HT-29 (cell line): ENCODE measurements at regions not wholly inside any gene's neighbourhood (a gene's known extent, or its start where the extent isn't known, plus 50 kb on each side); places are given as distances from the start of the nearest gene placed in this dataset.

Source experiments
- DNase-seq: peaks from one replicate; pipeline ENCODE4 v3.0.0-alpha.2; 2015; ENCODE audit warnings: low spot score

DNA sequence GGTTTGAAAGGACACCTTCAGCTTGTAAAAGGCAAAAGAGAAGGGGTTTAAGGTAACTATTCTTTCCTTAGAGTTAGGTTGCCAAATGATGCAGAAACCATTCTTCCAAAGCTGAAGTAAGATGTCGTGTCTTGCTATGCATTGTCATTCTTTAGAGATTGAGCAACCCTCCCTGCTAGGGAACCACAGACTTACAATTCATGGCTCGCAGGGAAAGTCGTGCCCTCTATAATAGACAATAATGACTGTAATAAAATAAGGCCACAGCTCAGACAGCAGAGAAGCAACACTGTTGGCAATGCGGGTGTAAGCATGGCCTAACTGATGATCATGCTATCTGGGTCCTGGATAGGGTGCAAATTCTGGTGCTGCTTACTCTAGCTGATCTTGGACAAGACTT is 129.6 kb upstream of the CDH13 start:
- DNase-seq, result no peak

DNA sequence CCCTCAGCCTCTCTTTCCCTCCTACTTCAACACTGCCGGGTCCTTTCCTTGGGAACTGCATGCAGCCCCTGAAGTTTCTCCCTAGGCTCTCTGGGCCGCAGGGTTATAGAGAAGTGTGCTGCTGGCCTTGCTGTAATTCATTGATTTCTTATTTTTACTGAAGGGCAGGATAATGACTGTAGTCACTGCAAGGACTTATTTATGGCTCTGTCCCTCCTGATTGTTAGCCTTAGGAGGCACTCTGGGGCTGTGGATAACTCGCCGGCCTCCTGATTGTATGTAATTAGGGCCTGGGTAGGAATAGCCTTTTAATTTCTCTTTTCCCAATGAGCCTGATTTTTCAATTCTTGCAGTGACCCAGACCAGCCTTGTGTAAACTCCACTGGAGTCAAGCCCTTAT is 138.3 kb upstream of the CDH13 start:
- DNase-seq, result no peak

DNA sequence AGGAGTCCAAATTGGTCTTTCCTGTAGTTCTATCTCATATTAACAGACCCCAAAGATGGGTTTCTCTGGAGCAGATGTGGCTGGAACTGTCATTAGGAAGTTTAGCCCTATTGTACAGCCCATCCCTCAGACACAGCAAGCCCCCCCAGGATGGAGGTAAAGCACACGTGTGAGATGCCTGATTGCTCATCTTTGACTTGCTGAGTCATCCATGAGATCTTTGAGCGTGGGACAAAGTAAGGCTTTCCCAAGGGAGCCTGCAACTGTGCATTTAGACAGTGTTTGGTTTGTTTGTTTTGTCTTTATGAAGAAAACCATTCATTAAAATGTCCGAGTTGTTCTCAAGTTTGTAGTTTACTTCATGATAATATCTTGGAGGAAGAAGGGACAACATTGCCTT is 145.3 kb upstream of the CDH13 start:
- DNase-seq, result no peak

DNA sequence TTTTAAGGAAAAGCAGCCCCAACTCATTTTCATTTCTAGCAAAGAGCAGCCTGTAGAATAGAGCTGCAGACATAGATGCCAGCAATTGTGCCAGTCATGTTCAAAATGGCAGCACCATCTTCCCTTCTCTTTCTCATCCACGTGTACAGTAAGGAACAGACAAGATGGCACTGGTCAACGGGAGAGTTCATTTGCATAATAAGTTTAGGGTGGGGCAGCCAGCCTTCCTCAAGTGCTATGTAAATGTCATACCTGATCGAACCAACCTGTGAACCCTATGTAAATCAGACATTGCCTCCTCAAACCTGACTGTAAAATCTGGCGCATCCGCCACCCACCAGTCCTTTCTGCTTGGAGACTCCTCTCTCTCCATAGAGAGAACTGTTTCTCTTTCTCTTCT is 150.0 kb upstream of the CDH13 start:
- DNase-seq, result no peak

DNA sequence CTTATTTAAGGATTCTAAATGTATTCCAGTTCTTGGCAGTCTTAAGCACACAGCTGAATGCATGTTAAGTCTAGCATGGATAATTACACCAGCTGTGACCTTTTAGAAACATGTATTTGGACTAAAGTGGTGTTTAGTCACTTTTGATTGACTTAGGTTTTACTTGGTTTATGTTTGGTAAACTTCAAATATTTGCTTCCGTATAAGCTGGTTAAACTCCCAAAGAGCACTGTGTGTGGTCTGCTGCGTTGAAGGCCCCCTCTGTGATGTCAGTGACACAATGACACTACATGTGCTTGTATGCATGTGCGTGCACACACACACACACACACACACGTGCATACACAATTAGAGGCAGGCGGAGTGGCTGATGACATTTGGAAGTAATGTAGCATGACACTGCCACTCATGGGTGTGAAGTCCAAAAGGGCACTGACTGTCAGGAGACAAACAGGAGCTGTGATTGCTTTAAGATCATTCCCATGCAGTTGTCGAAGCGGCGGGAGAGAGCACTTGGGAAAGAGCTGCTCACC is 156.1 kb upstream of the CDH13 start:
- DNase-seq, result no peak

DNA sequence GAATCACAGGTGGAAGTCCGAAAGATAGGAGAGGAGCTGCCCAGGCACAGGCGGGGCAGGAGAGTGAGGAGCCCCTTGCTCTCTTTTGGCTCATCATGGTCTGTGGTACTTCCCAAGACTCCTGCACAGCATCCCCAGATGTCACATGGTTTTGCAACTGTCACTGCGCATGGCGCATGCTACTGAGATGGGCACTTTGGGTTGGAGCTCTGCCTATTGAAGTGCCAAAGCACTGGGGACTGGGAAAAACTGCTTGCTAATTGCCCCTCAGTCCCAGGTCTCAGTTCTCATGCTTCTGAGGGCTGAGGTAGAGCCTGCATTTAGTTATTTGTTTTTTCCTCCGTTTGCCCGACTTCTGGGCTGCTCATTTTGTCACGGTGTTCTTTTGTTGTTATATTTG is 156.8 kb upstream of the CDH13 start:
- DNase-seq, result no peak

DNA sequence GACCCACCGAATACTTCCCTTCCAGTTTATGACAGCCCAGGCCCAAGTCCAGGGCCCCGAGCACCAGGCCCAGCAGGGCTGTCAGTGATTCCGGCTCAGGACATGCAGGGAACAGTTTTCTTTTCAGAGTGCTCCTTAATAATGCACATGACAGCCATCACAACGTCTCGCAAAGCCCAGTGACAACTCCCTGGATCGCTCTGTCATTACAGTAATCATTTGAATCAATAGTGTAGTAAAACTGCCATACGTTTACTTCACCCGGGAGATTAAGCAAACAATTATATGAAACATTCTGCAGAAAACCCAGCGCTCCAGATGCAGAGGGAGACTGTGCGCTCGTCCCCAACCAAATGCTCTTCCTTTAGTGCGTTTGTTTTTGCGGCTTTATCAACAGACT is 162.6 kb upstream of the CDH13 start:
- DNase-seq, result no peak

DNA sequence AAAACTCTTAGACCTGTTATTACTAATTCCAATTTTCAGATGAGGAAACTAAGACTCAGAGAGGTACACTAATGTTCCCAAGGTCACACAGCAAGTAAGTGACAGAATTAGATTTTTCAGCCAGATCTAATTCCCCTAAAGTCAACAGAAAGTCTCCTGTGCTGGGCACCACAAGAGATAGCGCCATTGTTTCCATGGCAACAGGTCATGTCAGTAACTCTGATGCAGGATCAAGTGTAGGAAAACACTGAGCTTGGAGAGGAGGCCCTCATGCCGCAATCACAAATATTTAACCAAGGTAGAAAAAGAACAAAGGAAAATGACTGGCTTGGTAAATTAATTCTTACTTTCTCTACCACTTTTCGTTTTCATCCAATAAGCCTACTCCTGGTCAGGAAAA is 166.0 kb upstream of the CDH13 start:
- DNase-seq, result no peak

DNA sequence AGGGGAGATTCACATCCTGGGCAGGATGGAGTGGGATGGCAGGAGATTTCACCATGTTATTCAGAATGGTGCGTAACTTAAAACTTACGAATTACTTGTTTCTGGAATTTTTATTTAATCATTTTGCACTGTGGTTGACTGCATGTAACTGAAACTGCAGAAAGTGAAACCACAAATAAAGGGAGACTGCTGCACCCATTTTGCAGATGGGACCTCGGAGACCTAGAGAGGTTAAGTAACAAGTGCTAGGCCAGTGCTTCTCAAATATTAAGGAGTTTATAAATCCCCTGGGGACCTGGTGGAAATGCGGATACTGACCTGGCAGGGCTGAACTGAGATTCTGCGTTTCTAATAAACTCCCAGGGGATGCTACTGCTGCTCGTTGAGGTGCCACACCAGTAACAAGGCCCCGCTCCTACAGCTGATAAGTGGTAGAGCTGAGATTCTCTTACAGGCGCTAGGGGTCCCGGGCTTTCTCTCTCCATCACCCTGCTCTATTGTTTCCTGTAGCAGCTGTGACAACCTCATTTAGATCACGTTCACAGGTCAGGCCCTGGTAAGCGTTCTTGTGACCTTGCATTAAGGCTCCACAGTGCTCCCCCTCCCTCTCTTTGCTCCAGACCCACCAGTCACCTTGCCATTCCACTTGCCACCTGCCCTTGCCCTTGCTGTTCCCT is 167.1 kb upstream of the CDH13 start:
- DNase-seq, result no peak

DNA sequence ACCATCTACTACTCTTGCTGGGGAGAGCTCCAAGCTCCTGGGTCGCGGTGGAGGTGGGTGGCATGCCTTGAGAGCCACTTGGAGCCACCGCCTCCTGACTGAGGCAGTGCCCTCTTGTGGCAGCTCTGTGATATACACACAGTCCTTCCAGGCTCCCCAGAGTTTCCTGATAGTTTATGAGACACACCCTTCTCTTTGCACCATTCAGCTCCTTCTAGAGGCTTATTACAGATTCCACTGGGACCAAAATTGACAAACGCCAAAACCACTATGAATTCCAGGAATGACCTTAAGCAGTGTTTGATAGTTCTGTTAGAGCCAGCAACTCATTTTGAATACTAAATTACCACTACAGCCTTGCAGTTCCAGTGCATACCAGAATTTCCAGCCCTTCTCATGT is 170.1 kb upstream of the CDH13 start:
- DNase-seq, result peak; percentile 81

DNA sequence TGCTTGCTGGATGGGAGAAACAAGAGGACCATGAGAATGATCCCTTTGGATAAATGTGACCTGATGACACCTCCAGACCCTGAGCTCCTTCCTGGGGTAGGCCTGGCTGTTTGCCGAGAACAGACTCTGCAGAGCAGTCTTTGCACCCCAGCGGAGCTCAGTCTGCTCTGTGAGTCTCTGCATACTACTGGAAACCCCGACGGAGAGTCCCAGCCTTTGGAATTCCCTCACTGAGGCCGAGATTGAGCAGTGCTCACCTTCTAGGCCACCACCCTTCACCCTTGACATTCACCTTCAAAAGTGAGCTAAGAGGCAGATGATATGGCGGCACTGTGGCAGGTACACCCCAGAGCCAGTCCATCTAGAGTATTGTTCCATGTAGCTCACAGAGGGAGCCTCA is 172.2 kb upstream of the CDH13 start:
- DNase-seq, result no peak

DNA sequence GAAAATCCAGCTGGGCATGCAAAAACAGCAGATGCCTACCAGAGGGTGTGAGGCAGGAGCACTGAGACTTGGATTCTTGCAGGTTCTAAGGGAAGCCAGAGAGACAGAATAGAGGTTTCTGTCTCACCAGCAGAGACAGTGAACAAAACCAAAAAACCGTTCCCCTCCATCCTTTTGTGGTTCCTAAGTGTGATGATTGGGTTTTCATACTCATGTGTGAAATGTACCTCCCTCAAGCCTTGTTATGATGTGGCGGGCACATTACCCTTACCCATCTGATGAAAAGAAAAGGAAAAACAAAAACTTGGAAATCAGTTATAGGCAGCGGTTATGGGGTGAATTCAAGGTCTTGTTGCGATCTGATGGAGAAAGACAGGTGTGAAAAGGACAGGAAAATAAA is 172.6 kb upstream of the CDH13 start:
- DNase-seq, result no peak

DNA sequence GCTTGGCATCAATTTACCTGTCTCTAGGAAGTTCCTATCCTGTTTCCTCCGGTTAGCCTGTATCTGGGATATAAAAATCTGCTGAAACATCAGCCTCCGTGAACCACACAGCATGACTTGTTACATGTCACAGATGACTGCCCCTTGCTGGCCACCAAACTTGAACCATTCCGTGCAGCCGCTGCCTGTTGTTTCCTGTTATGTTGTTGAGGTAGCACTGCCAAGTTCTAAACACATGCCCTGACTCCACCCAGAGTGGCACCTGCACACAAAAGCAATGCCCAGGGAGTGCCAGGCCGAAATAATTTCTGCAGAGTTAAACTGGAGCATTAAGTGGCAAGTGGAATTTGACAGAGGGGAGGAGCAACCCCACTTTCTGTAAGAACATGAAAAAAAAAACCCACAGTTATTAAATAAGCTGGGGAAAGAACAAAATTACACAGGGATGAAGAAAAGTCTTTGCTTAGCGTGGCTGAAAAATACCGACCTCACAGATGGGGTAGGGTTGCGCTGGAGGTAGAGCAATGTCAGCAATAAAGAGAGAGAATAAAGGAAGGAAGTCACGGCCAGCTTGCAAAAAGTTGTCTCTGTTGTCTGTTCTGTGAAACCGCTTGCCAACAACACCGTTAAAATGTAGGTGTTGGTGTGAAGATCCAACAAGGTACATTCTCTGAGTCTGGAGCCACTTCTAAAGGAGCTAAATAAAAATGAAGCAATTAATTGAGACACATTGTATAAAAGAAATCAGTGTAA is 174.6 kb upstream of the CDH13 start:
- no peak for DNase-seq

DNA sequence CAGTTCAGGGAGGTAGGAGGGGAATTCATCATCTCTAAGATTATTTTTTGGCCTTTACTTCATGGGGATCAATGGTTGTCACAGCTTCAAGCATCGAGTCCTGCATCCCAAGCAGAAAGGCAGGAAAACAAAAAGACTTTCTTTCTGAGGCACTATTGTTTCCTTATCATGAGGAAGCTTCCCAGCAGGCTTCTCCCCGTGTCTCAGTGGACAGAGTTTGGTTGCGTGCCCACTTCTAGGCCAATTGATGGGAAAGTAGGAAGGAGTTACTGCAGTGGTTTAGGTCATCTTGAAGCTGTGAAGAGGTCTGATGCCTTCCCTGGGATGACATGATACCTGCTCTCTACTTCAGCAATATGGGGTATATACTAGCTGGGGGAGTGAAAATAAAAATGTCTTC is 175.3 kb upstream of the CDH13 start:
- no peak for DNase-seq

DNA sequence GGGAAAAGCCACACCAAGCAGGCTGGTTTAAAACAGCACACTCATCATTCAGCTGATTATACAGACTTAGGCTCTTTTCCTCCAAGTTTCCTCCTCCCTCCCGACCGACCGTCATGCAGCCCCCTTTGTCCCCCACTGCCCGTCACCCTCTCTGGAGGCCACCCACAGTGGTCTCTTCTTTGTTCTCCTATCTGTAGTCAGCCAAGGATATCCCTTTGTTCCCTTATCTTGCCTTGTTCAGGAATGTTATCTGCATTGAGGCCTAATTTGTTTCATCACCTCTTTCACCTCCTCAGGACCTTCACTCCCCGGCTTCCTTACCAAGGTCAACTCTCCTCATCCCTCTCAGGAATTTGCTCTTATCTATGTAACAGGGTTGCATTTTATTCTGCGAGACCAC is 186.4 kb upstream of the CDH13 start:
- no peak for DNase-seq

DNA sequence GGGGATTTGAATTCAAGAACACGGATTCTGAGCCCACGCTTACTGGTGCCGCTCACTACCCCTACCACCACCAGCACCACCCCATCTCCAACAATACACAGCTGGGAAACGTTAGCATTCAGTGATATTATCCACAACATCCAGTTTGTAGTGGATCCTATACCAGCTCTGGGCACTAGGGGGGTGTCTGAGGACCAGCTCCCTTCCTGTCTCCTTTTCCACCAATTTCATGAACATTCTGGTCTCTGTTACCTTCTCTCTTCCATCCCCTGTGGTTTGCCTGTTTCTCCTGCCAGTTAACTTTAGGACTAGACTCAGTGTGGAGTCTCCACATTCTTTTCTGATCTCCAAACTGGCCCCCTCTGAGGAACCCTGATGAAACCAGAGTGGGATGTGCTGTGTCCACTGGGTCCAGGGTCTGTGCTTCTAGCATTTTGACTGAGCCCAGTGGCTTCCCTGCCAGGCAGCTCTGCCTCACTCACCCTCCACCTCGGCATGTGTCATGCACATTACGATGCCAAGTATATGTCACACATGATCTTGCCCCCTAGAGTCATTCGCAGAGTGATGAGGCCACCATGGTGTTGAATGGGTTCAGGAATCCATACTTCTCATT is 187.0 kb upstream of the CDH13 start:
- DNase-seq, result peak; percentile 32

DNA sequence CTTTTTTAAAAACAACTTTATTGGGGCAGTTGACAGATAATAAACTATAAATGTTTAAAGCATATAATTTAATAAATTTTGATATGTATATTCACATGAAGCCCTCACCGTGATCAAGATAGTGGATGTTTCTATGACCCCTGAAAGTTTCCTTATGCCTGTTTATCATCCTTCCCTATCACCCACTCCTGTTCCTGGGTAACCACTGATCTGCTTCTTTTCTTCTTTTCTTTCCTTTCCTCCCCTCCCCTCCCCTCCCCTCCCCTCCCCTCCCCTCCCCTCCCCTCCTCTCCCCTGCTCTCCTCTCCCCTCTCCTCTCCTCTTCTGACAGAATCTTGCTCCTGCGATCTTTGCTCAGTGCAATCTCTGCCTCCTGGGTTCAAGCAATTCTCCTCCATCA is 193.7 kb upstream of the CDH13 start:
- DNase-seq, result no peak

DNA sequence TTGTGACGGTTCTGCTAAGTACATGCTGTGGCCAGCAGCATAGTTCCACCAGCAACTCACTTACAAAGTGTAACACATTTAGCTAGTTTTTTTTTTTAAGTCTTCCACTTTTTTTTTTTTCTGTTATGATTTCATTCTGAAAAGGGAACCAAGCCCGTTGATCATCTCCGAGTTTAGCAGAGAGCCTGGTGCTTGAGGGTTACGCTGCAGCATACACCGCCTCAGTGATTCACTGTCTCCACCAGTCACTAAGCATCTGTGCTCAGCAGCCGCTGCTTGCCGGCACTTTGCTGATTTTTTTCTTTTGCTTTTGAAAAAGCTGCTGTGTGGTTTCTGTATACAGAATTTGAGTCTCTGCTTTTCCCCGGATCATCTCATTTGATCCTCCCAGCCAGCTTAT is 194.5 kb upstream of the CDH13 start:
- DNase-seq, result no peak

DNA sequence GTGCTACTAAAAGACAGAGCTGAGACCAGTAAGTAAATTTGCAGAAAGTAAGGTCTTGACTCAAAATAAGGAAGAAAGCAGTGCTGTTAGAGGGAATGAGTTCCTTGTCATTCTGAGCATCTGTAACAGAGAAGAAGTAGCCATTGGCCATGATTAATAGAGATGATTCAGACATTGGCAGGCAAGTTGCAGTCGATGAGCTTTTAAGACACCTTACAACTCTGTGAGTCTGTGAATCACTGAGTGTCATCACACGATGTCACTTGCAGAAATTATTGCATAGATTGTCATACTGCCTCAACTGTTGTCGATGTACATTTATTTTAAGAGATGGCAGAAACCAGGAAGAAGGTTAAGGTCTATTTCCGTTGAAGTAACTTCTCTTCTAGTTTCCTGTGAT is 201.1 kb upstream of the CDH13 start:
- no peak for DNase-seq

DNA sequence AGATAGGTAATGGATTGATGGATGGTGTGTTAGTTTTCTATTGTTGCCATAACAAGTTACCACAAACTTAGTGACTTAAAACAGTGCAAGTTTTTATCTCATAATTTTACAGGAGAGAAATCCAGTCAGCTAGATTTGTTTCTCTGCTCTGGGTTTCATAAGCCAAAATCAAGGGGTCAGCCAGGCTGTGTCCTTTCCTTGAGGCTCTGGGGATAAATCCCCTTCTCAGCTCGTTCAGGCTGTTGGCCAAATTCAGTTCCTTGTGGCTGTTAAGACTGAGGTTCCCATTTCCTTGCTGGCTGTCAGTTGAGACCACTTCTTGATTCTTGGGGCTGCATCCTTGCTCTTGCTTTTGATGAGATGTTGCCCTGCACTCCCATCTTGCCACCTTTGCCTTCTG is 204.9 kb upstream of the CDH13 start:
- DNase-seq, result no peak

DNA sequence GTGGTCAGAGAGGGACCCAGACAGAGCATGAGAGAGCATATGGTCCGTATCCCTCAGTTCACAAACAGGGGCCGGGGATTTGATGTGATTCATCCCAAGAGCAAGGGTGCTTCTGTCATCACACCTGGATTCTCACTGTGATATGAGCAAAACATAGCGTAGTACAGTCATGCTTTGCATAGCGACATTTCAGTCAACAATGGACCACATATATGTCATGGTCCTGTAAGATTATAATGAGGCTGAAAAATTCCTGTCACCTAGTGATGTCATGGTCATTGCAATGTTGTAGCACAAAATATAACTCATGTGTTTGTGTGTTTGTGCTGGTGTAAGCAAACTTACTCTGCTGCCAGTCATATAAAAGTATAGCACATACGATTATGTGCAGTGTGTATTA is 207.4 kb upstream of the CDH13 start:
- DNase-seq, result no peak

DNA sequence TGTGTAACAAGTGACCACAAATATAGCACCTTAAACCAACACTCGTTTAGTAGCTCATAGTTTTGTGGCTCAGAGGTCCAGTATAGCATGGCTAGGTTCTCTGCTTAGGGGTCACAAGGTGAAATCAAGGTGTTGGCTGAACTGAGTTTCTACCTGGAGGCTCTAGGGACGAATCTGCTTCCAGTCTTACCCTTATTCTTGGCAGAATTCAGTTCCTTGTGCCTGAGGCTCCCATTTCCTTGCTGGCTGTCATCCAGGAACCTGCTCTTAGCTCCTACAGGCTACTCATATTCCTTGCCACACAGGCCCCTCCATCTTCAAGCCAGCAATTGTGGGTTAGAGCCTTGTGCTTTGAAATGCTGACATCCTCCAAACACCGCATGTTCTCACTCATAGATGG is 212.3 kb upstream of the CDH13 start:
- no peak for DNase-seq

DNA sequence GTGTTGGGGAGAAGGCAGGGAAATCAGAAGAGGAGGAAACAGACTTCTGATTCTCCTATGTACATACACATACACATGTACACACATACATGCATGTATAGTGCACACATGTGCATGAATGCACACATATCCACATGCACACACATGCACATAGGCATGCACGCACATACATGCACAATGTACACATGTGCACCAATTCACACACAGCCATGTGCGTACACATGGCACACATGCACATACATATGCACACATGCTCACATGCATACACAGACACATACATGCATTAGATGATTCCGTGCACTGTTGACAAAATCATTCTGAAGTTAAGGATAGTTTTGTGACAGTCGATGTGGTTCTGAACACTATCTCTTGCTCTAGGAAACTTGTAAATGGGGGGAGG is 214.0 kb upstream of the CDH13 start:
- DNase-seq, result no peak
